ENCODE measurements at regions not wholly inside any gene's neighbourhood (a gene's known extent, or its start where the extent isn't known, plus 50 kb on each side); places are given as distances from the start of the nearest gene placed in this dataset.

DNA sequence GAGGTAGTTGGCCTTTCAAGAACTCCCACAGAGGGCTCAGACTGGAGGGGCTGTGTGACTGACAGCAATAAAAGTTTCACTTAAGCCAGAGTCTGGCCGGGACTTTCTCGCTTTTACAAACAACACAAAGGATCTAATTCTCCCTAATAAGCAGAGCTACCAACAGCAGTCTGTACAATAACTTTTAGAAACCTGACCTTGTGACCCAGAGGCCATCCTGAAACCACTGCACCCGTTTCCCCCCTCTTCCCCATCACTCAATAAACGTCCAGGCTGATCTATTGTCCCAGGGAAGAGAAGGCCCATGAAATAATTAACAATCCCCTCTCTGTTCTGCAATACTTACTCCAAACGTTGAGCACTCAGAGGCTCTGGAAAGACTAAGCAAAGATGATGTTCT is 442.4 kb downstream of the ZIC3 start (continued):
- TF ChIP-seq, protein P1, sequence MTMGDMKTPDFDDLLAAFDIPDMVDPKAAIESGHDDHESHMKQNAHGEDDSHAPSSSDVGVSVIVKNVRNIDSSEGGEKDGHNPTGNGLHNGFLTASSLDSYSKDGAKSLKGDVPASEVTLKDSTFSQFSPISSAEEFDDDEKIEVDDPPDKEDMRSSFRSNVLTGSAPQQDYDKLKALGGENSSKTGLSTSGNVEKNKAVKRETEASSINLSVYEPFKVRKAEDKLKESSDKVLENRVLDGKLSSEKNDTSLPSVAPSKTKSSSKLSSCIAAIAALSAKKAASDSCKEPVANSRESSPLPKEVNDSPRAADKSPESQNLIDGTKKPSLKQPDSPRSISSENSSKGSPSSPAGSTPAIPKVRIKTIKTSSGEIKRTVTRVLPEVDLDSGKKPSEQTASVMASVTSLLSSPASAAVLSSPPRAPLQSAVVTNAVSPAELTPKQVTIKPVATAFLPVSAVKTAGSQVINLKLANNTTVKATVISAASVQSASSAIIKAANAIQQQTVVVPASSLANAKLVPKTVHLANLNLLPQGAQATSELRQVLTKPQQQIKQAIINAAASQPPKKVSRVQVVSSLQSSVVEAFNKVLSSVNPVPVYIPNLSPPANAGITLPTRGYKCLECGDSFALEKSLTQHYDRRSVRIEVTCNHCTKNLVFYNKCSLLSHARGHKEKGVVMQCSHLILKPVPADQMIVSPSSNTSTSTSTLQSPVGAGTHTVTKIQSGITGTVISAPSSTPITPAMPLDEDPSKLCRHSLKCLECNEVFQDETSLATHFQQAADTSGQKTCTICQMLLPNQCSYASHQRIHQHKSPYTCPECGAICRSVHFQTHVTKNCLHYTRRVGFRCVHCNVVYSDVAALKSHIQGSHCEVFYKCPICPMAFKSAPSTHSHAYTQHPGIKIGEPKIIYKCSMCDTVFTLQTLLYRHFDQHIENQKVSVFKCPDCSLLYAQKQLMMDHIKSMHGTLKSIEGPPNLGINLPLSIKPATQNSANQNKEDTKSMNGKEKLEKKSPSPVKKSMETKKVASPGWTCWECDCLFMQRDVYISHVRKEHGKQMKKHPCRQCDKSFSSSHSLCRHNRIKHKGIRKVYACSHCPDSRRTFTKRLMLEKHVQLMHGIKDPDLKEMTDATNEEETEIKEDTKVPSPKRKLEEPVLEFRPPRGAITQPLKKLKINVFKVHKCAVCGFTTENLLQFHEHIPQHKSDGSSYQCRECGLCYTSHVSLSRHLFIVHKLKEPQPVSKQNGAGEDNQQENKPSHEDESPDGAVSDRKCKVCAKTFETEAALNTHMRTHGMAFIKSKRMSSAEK (CRISPR knock-in tag; IDR thresholded peaks at IDR 0.05; ENCODE audit: borderline replicate concordance): no peak
- TF ChIP-seq, protein P2, sequence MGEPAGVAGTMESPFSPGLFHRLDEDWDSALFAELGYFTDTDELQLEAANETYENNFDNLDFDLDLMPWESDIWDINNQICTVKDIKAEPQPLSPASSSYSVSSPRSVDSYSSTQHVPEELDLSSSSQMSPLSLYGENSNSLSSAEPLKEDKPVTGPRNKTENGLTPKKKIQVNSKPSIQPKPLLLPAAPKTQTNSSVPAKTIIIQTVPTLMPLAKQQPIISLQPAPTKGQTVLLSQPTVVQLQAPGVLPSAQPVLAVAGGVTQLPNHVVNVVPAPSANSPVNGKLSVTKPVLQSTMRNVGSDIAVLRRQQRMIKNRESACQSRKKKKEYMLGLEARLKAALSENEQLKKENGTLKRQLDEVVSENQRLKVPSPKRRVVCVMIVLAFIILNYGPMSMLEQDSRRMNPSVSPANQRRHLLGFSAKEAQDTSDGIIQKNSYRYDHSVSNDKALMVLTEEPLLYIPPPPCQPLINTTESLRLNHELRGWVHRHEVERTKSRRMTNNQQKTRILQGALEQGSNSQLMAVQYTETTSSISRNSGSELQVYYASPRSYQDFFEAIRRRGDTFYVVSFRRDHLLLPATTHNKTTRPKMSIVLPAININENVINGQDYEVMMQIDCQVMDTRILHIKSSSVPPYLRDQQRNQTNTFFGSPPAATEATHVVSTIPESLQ (CRISPR knock-in tag; IDR thresholded peaks at IDR 0.05): no peak
- TF ChIP-seq NR2C2 (CRISPR knock-in tag; IDR thresholded peaks at IDR 0.05) (no peak), TP53 (CRISPR knock-in tag; IDR thresholded peaks at IDR 0.05) (no peak), NFE2L1 (CRISPR knock-in tag; IDR thresholded peaks at IDR 0.05) (no peak), IRF2 (CRISPR knock-in tag; IDR thresholded peaks at IDR 0.05; ENCODE audit: borderline replicate concordance, low read depth) (no peak), SMAD4 (CRISPR knock-in tag; IDR thresholded peaks at IDR 0.05) (no peak), TCF7 (CRISPR knock-in tag; IDR thresholded peaks at IDR 0.05; ENCODE audit: low read depth) (no peak), GTF2I (CRISPR knock-in tag; conservative IDR thresholded peaks at IDR 0.05) (no peak), ZNF138 (CRISPR knock-in tag; conservative IDR thresholded peaks at IDR 0.05) (no peak)
- TF ChIP-seq, protein P3, sequence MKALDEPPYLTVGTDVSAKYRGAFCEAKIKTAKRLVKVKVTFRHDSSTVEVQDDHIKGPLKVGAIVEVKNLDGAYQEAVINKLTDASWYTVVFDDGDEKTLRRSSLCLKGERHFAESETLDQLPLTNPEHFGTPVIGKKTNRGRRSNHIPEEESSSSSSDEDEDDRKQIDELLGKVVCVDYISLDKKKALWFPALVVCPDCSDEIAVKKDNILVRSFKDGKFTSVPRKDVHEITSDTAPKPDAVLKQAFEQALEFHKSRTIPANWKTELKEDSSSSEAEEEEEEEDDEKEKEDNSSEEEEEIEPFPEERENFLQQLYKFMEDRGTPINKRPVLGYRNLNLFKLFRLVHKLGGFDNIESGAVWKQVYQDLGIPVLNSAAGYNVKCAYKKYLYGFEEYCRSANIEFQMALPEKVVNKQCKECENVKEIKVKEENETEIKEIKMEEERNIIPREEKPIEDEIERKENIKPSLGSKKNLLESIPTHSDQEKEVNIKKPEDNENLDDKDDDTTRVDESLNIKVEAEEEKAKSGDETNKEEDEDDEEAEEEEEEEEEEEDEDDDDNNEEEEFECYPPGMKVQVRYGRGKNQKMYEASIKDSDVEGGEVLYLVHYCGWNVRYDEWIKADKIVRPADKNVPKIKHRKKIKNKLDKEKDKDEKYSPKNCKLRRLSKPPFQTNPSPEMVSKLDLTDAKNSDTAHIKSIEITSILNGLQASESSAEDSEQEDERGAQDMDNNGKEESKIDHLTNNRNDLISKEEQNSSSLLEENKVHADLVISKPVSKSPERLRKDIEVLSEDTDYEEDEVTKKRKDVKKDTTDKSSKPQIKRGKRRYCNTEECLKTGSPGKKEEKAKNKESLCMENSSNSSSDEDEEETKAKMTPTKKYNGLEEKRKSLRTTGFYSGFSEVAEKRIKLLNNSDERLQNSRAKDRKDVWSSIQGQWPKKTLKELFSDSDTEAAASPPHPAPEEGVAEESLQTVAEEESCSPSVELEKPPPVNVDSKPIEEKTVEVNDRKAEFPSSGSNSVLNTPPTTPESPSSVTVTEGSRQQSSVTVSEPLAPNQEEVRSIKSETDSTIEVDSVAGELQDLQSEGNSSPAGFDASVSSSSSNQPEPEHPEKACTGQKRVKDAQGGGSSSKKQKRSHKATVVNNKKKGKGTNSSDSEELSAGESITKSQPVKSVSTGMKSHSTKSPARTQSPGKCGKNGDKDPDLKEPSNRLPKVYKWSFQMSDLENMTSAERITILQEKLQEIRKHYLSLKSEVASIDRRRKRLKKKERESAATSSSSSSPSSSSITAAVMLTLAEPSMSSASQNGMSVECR (CRISPR knock-in tag; IDR thresholded peaks at IDR 0.05; ENCODE audit: borderline replicate concordance): no peak
- TF ChIP-seq, protein P4, sequence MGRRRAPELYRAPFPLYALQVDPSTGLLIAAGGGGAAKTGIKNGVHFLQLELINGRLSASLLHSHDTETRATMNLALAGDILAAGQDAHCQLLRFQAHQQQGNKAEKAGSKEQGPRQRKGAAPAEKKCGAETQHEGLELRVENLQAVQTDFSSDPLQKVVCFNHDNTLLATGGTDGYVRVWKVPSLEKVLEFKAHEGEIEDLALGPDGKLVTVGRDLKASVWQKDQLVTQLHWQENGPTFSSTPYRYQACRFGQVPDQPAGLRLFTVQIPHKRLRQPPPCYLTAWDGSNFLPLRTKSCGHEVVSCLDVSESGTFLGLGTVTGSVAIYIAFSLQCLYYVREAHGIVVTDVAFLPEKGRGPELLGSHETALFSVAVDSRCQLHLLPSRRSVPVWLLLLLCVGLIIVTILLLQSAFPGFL (CRISPR knock-in tag; IDR thresholded peaks at IDR 0.05; ENCODE audit: borderline replicate concordance): no peak
- TF ChIP-seq, protein P5, sequence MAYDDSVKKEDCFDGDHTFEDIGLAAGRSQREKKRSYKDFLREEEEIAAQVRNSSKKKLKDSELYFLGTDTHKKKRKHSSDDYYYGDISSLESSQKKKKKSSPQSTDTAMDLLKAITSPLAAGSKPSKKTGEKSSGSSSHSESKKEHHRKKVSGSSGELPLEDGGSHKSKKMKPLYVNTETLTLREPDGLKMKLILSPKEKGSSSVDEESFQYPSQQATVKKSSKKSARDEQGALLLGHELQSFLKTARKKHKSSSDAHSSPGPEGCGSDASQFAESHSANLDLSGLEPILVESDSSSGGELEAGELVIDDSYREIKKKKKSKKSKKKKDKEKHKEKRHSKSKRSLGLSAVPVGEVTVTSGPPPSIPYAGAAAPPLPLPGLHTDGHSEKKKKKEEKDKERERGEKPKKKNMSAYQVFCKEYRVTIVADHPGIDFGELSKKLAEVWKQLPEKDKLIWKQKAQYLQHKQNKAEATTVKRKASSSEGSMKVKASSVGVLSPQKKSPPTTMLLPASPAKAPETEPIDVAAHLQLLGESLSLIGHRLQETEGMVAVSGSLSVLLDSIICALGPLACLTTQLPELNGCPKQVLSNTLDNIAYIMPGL (CRISPR knock-in tag; IDR thresholded peaks at IDR 0.05): no peak
- TF ChIP-seq, protein P6, sequence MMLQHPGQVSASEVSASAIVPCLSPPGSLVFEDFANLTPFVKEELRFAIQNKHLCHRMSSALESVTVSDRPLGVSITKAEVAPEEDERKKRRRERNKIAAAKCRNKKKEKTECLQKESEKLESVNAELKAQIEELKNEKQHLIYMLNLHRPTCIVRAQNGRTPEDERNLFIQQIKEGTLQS (CRISPR knock-in tag; conservative IDR thresholded peaks at IDR 0.05): no peak
- TF ChIP-seq, protein P7, sequence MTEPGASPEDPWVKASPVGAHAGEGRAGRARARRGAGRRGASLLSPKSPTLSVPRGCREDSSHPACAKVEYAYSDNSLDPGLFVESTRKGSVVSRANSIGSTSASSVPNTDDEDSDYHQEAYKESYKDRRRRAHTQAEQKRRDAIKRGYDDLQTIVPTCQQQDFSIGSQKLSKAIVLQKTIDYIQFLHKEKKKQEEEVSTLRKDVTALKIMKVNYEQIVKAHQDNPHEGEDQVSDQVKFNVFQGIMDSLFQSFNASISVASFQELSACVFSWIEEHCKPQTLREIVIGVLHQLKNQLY (CRISPR knock-in tag; IDR thresholded peaks at IDR 0.05): no peak
- TF ChIP-seq, protein P8, sequence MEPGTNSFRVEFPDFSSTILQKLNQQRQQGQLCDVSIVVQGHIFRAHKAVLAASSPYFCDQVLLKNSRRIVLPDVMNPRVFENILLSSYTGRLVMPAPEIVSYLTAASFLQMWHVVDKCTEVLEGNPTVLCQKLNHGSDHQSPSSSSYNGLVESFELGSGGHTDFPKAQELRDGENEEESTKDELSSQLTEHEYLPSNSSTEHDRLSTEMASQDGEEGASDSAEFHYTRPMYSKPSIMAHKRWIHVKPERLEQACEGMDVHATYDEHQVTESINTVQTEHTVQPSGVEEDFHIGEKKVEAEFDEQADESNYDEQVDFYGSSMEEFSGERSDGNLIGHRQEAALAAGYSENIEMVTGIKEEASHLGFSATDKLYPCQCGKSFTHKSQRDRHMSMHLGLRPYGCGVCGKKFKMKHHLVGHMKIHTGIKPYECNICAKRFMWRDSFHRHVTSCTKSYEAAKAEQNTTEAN (CRISPR knock-in tag; IDR thresholded peaks at IDR 0.05): no peak
